SK-N-SH treated with all-trans-retinoic acid at 6 μM for 48 hours (cell line): ENCODE measurements at regions not wholly inside any gene's neighbourhood (a gene's known extent, or its start where the extent isn't known, plus 50 kb on each side); places are given as distances from the start of the nearest gene placed in this dataset.

Experiments used
- ATAC-seq: fragments of 200-7000 bp; cut with Tn5 transposase; 3 replicates; pipeline ENCODE4 v1.9.1; 2020; ENCODE audit warnings: mild to moderate bottlenecking, moderate library complexity
- ARNTL ChIP-seq: fragments of 450-650 bp; formaldehyde crosslinking; IDR thresholded peaks from 2 replicates; pipeline ENCODE4 v1.5.0; 2020; ENCODE audit warnings: low read depth, mild to moderate bottlenecking, moderate library complexity, borderline replicate concordance
- BACH2 ChIP-seq: fragments of 250-450 bp; sonication (Bioruptor Pico); IDR thresholded peaks from 2 replicates; pipeline ENCODE4 v1.9.0; 2021; ENCODE audit warnings: mild to moderate bottlenecking, borderline replicate concordance
- CSDC2 ChIP-seq: fragments of 250-450 bp; sonication (Bioruptor Pico); IDR thresholded peaks from 2 replicates; pipeline ENCODE4 v1.5.0; 2020; ENCODE audit warnings: mild to moderate bottlenecking, moderate library complexity
- ESRRG ChIP-seq: fragments of 250-450 bp; sonication (Bioruptor Pico); IDR thresholded peaks from 2 replicates; pipeline ENCODE4 v1.6.1; 2021; ENCODE audit warnings: mild to moderate bottlenecking
- OSR1 ChIP-seq: fragments of 250-450 bp; sonication (Bioruptor Pico); IDR thresholded peaks from 2 replicates; pipeline ENCODE4 v1.8.0; 2022; ENCODE audit warnings: moderate library complexity, mild to moderate bottlenecking, inconsistent platforms
- PPARA ChIP-seq: fragments of 250-450 bp; sonication (Bioruptor Pico); IDR thresholded peaks from 2 replicates; pipeline ENCODE4 v1.5.0; 2020; ENCODE audit warnings: mild to moderate bottlenecking, borderline replicate concordance
- RARB ChIP-seq: fragments of 250-450 bp; sonication (Bioruptor Pico); IDR thresholded peaks from 2 replicates; pipeline ENCODE4 v1.8.0; 2021; ENCODE audit warnings: mild to moderate bottlenecking, moderate library complexity
- SNAI2 ChIP-seq: fragments of 250-450 bp; sonication (Bioruptor Pico); IDR thresholded peaks from 2 replicates; pipeline ENCODE4 v1.5.0; 2020; ENCODE audit warnings: mild to moderate bottlenecking, moderate library complexity
- TCF4 ChIP-seq: fragments of 250-450 bp; sonication (Bioruptor Pico); IDR thresholded peaks from 2 replicates; pipeline ENCODE4 v1.8.0; 2021; ENCODE audit warnings: mild to moderate bottlenecking, moderate library complexity, borderline replicate concordance
- TOX ChIP-seq: fragments of 250-450 bp; sonication (Bioruptor Pico); IDR thresholded peaks from 2 replicates; pipeline ENCODE4 v1.8.0; 2021; ENCODE audit warnings: mild to moderate bottlenecking, moderate library complexity, borderline replicate concordance
- ZC3H10 ChIP-seq: fragments of 250-450 bp; sonication (Bioruptor Pico); IDR thresholded peaks from 2 replicates; pipeline ENCODE4 v1.5.1; 2021; ENCODE audit warnings: mild to moderate bottlenecking, moderate library complexity
- ZFP3 ChIP-seq: fragments of 250-450 bp; sonication (Bioruptor Pico); IDR thresholded peaks from 2 replicates; pipeline ENCODE4 v1.5.0; 2020; ENCODE audit warnings: mild to moderate bottlenecking, moderate library complexity
- ZFP30 ChIP-seq: fragments of 450-650 bp; formaldehyde crosslinking; IDR thresholded peaks from 2 replicates; pipeline ENCODE4 v1.5.0; 2022; ENCODE audit warnings: mild to moderate bottlenecking, moderate library complexity
- ZNF565 ChIP-seq: fragments of 450-650 bp; formaldehyde crosslinking; conservative IDR thresholded peaks from 2 replicates; pipeline ENCODE4 v1.5.0; 2020; ENCODE audit warnings: low read depth, mild to moderate bottlenecking, moderate library complexity
- ZNF70 ChIP-seq: fragments of 450-650 bp; formaldehyde crosslinking; IDR thresholded peaks from 2 replicates; pipeline ENCODE4 v1.5.0; 2020; ENCODE audit warnings: mild to moderate bottlenecking, moderate library complexity
- ZNF8 ChIP-seq: fragments of 450-650 bp; formaldehyde crosslinking; IDR thresholded peaks from 2 replicates; pipeline ENCODE4 v1.5.0; 2020; ENCODE audit warnings: mild to moderate bottlenecking, moderate library complexity
- TF ChIP-seq, protein P1 (sequence below): fragments of 250-450 bp; sonication (Bioruptor Pico); IDR thresholded peaks from 2 replicates; pipeline ENCODE4 v1.5.1; 2020; ENCODE audit warnings: low read depth, mild to moderate bottlenecking, moderate library complexity
- TF ChIP-seq, protein P2 (sequence below): fragments of 250-450 bp; sonication (Bioruptor Pico); IDR thresholded peaks from 2 replicates; pipeline ENCODE4 v1.5.1; 2021; ENCODE audit warnings: mild to moderate bottlenecking, moderate library complexity
- TF ChIP-seq, protein P3 (sequence below): fragments of 250-450 bp; sonication (Bioruptor Pico); IDR thresholded peaks from 2 replicates; pipeline ENCODE4 v1.5.0; 2020; ENCODE audit warnings: mild to moderate bottlenecking, moderate library complexity
- TF ChIP-seq, protein P4 (sequence below): fragments of 250-450 bp; sonication (Bioruptor Pico); IDR thresholded peaks from 2 replicates; pipeline ENCODE4 v1.8.0; 2021; ENCODE audit warnings: low read depth, mild to moderate bottlenecking, moderate library complexity, borderline replicate concordance
- TF ChIP-seq, protein P5 (sequence below): fragments of 250-450 bp; sonication (Bioruptor Pico); IDR thresholded peaks from 2 replicates; pipeline ENCODE4 v1.8.0; 2020; ENCODE audit warnings: mild to moderate bottlenecking, moderate library complexity, borderline replicate concordance

DNA sequence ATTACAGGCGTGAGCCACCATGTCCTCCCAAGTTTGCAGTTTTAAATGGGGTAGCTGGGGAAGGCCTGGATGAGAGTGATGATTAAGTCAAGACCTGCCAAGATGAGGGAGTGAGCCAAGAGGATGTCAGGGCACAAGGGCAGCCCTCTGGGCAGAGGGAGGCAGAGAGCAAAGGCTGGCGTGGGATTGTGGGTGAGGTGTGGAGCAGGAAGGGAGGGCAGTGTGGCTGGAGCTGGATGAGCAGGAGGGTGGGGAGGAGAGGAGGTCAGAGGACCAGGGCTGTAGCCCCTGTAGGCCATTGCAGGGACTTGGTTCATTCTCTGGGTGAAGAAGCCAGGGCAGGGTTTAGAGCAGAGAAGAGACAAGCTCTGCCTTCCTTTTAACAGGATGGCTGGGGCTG is 53.7 kb upstream of the CTNNA1 start:
- no peak for TF ChIP-seq CSDC2 (CRISPR knock-in tag)
- TF ChIP-seq, protein P1, sequence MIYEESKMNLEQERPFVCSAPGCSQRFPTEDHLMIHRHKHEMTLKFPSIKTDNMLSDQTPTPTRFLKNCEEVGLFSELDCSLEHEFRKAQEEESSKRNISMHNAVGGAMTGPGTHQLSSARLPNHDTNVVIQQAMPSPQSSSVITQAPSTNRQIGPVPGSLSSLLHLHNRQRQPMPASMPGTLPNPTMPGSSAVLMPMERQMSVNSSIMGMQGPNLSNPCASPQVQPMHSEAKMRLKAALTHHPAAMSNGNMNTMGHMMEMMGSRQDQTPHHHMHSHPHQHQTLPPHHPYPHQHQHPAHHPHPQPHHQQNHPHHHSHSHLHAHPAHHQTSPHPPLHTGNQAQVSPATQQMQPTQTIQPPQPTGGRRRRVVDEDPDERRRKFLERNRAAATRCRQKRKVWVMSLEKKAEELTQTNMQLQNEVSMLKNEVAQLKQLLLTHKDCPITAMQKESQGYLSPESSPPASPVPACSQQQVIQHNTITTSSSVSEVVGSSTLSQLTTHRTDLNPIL (CRISPR knock-in tag): no peak
- no peak for TF ChIP-seq ZNF565 (CRISPR knock-in tag)
- TF ChIP-seq ZFP30: no peak
- no peak for TF ChIP-seq ARNTL (CRISPR knock-in tag)
- ATAC-seq: no peak

DNA sequence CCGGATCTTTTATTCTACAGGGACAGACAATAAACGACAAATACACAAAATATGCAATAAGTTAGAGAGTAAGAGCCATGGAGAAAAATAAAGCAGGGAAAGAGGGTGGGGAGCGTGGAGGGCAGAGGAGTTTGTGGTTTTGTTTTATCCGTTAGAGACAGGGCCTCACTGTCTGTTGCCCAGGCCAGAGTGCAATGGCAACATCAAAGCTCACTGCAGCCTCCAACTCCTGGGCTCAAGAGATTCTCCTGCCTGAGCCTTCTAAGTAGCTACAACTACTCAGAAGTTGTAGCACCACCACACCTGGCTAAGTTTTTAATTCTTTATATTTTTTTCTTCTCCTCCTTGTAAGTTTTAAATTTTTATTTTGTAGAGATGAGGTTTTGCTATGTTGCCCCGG is 54.5 kb upstream of the CTNNA1 start:
- no peak for ATAC-seq
- TF ChIP-seq ZNF565 (CRISPR knock-in tag): no peak
- TF ChIP-seq, protein P2, sequence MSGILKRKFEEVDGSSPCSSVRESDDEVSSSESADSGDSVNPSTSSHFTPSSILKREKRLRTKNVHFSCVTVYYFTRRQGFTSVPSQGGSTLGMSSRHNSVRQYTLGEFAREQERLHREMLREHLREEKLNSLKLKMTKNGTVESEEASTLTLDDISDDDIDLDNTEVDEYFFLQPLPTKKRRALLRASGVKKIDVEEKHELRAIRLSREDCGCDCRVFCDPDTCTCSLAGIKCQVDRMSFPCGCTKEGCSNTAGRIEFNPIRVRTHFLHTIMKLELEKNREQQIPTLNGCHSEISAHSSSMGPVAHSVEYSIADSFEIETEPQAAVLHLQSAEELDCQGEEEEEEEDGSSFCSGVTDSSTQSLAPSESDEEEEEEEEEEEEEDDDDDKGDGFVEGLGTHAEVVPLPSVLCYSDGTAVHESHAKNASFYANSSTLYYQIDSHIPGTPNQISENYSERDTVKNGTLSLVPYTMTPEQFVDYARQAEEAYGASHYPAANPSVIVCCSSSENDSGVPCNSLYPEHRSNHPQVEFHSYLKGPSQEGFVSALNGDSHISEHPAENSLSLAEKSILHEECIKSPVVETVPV (CRISPR knock-in tag): no peak

DNA sequence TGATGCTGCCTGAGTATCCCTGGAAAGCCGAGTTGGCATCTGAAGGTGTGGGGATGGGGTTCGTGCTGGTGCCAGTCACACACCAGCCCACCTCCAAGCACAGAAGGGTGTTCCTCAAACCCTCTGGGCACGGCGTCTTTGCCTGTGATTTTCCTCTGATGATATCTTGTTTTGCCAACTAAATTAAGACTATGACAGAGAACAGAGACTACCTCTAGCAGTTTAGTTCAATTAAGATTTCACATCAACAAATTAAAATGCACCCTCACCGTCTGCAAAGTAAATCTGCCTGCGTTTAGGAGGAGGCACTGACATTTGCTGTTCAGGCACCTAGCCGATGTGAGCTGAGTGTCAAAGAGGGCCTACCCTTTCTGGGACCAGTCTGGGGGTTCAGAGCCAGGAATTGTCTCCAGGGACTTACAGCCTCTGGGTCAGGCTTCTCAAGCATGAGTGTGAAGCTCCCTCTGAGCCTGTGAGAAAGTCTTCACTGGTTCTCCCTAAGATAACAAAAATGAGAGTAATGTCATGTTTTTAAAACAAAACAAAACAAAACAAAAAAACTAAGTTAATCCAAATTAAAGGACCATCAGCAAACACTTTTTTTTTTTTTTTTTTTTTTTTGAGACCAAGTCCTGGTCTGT is 55.4 kb upstream of the CTNNA1 start:
- TF ChIP-seq, protein P3, sequence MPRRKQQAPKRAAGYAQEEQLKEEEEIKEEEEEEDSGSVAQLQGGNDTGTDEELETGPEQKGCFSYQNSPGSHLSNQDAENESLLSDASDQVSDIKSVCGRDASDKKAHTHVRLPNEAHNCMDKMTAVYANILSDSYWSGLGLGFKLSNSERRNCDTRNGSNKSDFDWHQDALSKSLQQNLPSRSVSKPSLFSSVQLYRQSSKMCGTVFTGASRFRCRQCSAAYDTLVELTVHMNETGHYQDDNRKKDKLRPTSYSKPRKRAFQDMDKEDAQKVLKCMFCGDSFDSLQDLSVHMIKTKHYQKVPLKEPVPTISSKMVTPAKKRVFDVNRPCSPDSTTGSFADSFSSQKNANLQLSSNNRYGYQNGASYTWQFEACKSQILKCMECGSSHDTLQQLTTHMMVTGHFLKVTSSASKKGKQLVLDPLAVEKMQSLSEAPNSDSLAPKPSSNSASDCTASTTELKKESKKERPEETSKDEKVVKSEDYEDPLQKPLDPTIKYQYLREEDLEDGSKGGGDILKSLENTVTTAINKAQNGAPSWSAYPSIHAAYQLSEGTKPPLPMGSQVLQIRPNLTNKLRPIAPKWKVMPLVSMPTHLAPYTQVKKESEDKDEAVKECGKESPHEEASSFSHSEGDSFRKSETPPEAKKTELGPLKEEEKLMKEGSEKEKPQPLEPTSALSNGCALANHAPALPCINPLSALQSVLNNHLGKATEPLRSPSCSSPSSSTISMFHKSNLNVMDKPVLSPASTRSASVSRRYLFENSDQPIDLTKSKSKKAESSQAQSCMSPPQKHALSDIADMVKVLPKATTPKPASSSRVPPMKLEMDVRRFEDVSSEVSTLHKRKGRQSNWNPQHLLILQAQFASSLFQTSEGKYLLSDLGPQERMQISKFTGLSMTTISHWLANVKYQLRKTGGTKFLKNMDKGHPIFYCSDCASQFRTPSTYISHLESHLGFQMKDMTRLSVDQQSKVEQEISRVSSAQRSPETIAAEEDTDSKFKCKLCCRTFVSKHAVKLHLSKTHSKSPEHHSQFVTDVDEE: peak; percentile 73; the same call in 1 of the 2 replicates
- TF ChIP-seq OSR1 (CRISPR knock-in tag): no peak
- no peak for TF ChIP-seq ZFP3 (CRISPR knock-in tag)
- TF ChIP-seq ZNF565 (CRISPR knock-in tag): no peak
- TF ChIP-seq ESRRG (CRISPR knock-in tag): no peak
- no peak for TF ChIP-seq ZNF70 (CRISPR knock-in tag)
- TF ChIP-seq TOX (CRISPR knock-in tag): no peak
- no peak for TF ChIP-seq ZC3H10 (CRISPR knock-in tag)
- no peak for TF ChIP-seq BACH2 (CRISPR knock-in tag)
- TF ChIP-seq, protein P4, sequence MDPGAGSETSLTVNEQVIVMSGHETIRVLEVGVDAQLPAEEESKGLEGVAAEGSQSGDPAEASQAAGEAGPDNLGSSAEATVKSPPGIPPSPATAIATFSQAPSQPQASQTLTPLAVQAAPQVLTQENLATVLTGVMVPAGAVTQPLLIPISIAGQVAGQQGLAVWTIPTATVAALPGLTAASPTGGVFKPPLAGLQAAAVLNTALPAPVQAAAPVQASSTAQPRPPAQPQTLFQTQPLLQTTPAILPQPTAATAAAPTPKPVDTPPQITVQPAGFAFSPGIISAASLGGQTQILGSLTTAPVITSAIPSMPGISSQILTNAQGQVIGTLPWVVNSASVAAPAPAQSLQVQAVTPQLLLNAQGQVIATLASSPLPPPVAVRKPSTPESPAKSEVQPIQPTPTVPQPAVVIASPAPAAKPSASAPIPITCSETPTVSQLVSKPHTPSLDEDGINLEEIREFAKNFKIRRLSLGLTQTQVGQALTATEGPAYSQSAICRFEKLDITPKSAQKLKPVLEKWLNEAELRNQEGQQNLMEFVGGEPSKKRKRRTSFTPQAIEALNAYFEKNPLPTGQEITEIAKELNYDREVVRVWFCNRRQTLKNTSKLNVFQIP: no peak
- TF ChIP-seq TCF4: peak; percentile 60; the same call in 1 of the 2 replicates
- no peak for TF ChIP-seq ZNF8 (CRISPR knock-in tag)
- TF ChIP-seq, all 23 proteins: peak for 2
- peak; percentile 13; the same call in 1 of the 3 replicates for ATAC-seq

DNA sequence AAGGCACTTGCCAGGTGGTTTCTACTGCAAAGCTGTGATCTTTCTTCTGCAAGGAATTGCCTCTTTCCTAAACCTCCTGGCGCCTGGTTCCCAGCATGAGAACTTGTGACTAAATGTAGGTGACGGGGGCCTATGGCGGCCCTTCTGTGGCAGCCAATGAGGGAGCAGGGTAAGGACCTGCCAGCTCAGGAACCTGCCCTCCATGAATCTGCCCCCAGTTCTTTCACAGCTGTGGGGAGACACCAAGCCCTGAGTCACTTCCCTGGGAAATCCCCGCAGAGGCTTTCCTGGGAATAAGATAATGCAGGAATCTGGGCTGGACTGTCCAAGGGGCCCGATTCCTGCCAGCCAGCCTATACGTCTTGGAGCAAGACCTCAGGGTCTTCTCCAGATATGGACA is 56.7 kb upstream of the CTNNA1 start:
- TF ChIP-seq ZNF565 (CRISPR knock-in tag): no peak
- no peak for TF ChIP-seq ARNTL (CRISPR knock-in tag)
- no peak for TF ChIP-seq BACH2 (CRISPR knock-in tag)
- ATAC-seq: peak; percentile 84

DNA sequence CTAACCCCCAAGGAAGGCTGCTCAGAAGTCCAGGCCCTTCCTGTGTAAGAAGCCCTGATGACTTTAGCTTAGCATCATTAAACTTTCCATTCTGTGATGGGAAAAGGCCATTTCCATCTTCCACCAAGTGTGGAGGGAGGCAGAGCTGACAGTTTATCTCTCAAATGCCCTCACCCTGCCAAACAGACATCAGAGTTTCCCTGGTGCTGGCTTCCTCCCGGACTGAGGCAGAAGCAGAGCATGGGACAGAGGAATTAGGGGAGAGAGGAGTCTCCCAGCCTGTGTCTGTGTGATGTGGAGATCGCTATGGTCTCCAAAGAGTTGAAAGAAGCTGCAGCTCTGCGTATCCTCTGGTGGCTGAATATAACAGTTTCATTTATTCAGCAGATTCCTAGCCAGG is 57.4 kb upstream of the CTNNA1 start:
- ATAC-seq: no peak
- TF ChIP-seq BACH2 (CRISPR knock-in tag) (no peak), TOX (CRISPR knock-in tag) (no peak), TCF4 (no peak), ZFP3 (CRISPR knock-in tag) (no peak), ZNF8 (CRISPR knock-in tag) (no peak), ZNF70 (CRISPR knock-in tag) (no peak), PPARA (CRISPR knock-in tag) (no peak), SNAI2 (CRISPR knock-in tag) (no peak), ZFP30 (no peak), RARB (CRISPR knock-in tag) (no peak), ZC3H10 (CRISPR knock-in tag) (no peak)
- TF ChIP-seq, protein P2 (CRISPR knock-in tag): no peak
- TF ChIP-seq, protein P5, sequence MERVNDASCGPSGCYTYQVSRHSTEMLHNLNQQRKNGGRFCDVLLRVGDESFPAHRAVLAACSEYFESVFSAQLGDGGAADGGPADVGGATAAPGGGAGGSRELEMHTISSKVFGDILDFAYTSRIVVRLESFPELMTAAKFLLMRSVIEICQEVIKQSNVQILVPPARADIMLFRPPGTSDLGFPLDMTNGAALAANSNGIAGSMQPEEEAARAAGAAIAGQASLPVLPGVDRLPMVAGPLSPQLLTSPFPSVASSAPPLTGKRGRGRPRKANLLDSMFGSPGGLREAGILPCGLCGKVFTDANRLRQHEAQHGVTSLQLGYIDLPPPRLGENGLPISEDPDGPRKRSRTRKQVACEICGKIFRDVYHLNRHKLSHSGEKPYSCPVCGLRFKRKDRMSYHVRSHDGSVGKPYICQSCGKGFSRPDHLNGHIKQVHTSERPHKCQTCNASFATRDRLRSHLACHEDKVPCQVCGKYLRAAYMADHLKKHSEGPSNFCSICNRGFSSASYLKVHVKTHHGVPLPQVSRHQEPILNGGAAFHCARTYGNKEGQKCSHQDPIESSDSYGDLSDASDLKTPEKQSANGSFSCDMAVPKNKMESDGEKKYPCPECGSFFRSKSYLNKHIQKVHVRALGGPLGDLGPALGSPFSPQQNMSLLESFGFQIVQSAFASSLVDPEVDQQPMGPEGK: no peak
- TF ChIP-seq, protein P1 (CRISPR knock-in tag): no peak
